Upper lobe of right lung (tissue), 1 donor: ENCODE measurements at regions not wholly inside any gene's neighbourhood (a gene's known extent, or its start where the extent isn't known, plus 50 kb on each side); places are given as distances from the start of the nearest gene placed in this dataset.

Experiments
- ATAC-seq: fragments of 200-7000 bp; cut with Tn5 transposase; one replicate; pipeline ENCODE4 v1.9.1; 2020; ENCODE audit warnings: mild to moderate bottlenecking, moderate library complexity
- DNase-seq: peaks from one replicate; pipeline ENCODE4 v3.0.0-alpha.2; 2020
- H3K27ac ChIP-seq: fragments of 200-600 bp; one replicate; pipeline ENCODE4 v1.8.0; 2022
- H3K27me3 ChIP-seq: fragments of 200-600 bp; one replicate; pipeline ENCODE4 v1.8.0; 2022; ENCODE audit warnings: mild to moderate bottlenecking
- H3K36me3 ChIP-seq: fragments of 200-600 bp; one replicate; pipeline ENCODE4 v1.8.0; 2022
- H3K4me1 ChIP-seq: fragments of 200-600 bp; one replicate; pipeline ENCODE4 v1.8.0; 2022
- H3K4me3 ChIP-seq: fragments of 200-600 bp; one replicate; pipeline ENCODE4 v1.8.0; 2022; ENCODE audit warnings: mild to moderate bottlenecking
- H3K9me3 ChIP-seq: fragments of 200-600 bp; one replicate; pipeline ENCODE4 v1.8.0; 2022
- CTCF ChIP-seq: fragments of 200-600 bp; IDR thresholded peaks from one replicate; pipeline ENCODE4 v1.8.0; 2022; ENCODE audit warnings: antibody characterized with exemption
- intact Hi-C: fragments of 100-400 bp; cut with DNase I; formaldehyde crosslinking; loops from one replicate; pipeline ENCODE4 v1.11.0; 2022
- donor health status: DM: no; HTN: yes; CAD: no; lungs with severe emphysema.

DNA sequence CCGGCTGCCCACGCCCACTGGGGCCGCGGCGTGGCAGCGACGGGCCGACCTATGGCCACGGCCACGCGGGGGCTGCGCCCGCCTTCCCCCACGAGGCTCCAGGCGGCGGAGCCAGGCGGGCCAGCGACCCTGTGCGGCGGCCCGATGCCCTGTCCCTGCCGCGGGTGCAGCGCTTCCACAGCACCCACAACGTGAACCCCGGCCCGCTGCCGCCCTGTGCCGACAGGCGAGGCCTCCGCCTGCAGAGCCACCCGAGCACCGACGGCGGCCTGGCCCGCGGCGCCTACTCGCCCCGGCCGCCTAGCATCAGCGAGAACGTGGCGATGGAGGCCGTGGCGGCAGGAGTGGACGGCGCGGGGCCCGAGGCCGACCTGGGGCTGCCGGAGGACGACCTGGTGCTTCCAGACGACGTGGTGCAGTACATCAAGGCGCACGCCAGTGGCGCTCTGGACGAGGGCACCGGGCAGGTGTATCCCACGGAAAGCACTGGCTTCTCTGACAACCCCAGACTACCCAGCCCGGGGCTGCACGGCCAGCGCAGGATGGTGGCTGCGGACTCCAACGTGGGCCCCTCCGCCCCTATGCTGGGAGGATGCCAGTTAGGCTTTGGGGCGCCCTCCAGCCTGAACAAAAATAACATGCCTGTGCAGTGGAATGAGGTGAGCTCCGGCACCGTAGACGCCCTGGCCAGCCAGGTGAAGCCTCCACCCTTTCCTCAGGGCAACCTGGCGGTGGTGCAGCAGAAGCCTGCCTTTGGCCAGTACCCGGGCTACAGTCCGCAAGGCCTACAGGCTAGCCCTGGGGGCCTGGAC lies 253.2 kb downstream of the GLI2 start:
- DNase-seq, result no peak
- no peak overlapping the region for H3K27ac ChIP-seq
- no peak overlapping the region for H3K4me3 ChIP-seq
- no peaks in the 10 kb centered on the region for H3K27me3 ChIP-seq
- H3K36me3 ChIP-seq, result no peaks in the 10 kb centered on the region
- TF ChIP-seq CTCF, result no peak
- H3K4me1 ChIP-seq, result no peaks in the 10 kb centered on the region
- no peaks in the 10 kb centered on the region for H3K9me3 ChIP-seq
- intact Hi-C loops, result no loop called here
- ATAC-seq, result no peak

GRCh38 chr2:120989512-120990441 lies 254.1 kb downstream of the GLI2 start:
- no peaks in the 10 kb centered on the region for H3K4me1 ChIP-seq
- no peaks in the 10 kb centered on the region for H3K9me3 ChIP-seq
- H3K4me3 ChIP-seq, result no peak overlapping the region
- no peaks in the 10 kb centered on the region for H3K27me3 ChIP-seq
- no peaks in the 10 kb centered on the region for H3K36me3 ChIP-seq
- ATAC-seq (no peak), DNase-seq (no peak)
- TF ChIP-seq CTCF, result no peak
- no peak overlapping the region for H3K27ac ChIP-seq
- intact Hi-C loops, result no loop called here

DNA sequence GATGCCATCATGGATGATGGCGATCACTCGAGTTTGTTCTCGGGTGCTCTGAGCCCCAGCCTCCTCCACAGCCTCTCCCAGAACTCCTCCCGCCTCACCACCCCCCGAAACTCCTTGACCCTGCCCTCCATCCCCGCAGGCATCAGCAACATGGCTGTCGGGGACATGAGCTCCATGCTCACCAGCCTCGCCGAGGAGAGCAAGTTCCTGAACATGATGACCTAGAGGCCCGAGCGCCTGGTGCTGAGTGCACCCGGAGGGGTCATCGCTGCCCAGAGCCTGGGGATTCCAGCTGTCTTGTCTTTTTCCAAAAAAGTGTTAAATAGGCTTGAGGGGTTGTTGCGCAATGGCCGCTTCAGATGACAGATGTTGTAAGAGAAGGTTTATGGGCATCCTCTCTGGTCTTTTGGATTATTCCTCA lies 254.8 kb downstream of the GLI2 start:
- no peak for ATAC-seq
- Histone ChIP-seq H3K27ac (no peak overlapping the region), H3K4me3 (no peak overlapping the region), H3K27me3 (no peaks in the 10 kb centered on the region), H3K4me1 (no peaks in the 10 kb centered on the region), H3K9me3 (no peaks in the 10 kb centered on the region), H3K36me3 (no peaks in the 10 kb centered on the region)
- intact Hi-C loops, result no loop called here
- no peak for TF ChIP-seq CTCF
- no peak for DNase-seq

DNA sequence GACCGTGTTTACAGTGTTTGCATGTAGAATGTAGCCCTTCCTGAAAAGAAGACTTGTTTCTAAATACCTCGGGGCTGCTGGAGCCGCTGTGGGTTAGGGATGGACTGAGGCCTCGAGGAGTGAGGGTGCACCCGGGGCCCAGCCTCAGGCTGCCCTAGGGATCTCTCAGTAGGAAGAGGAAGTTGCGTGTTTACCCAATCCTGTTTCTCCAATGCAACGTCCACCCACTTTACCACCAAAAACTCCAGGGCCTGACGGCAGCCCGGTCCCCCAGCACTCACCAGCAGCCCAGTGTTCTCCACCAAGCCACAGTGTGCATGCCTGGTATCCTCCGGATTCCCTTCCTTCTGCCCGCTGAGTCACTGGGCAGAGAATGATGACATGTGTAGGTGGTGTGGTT lies 255.8 kb downstream of the GLI2 start:
- ATAC-seq, result no peak
- DNase-seq, result no peak

More for the DNA sequence above, 255.8 kb downstream of the GLI2 start:
- Histone ChIP-seq H3K4me1 (no peaks in the 10 kb centered on the region), H3K4me3 (no peak overlapping the region), H3K9me3 (no peaks in the 10 kb centered on the region), H3K27me3 (no peaks in the 10 kb centered on the region), H3K36me3 (no peaks in the 10 kb centered on the region), H3K27ac (no peak overlapping the region)
- intact Hi-C loops, result no loop called here
- no peak for TF ChIP-seq CTCF
